GM12865 (cell line): ENCODE measurements at regions not wholly inside any gene's neighbourhood (a gene's known extent, or its start where the extent isn't known, plus 50 kb on each side); places are given as distances from the start of the nearest gene placed in this dataset.

Experiments used
- DNase-seq: peaks from one replicate; pipeline ENCODE4 v3.0.0; 2010; ENCODE audit warnings: low read depth
- H3K4me3 ChIP-seq: 2 replicates; pipeline ENCODE4 v1.5.1; 2011; ENCODE audit warnings: mild to moderate bottlenecking, low read depth, low read length, control low read depth
- CTCF ChIP-seq: IDR thresholded peaks from 2 replicates; pipeline ENCODE4 v1.5.1; 2011; ENCODE audit warnings: low read length, control low read depth, low read depth, inconsistent platforms; ENCODE audit not compliant: insufficient read depth; ENCODE audit errors: missing control alignments

- H3K4me3 ChIP-seq = no peak overlapping the region
- TF ChIP-seq CTCF = no peak
- no peak for DNase-seq
Observed at GRCh38 chr1:188065917-188066316, 1237.2 kb downstream of the PLA2G4A start.

DNA sequence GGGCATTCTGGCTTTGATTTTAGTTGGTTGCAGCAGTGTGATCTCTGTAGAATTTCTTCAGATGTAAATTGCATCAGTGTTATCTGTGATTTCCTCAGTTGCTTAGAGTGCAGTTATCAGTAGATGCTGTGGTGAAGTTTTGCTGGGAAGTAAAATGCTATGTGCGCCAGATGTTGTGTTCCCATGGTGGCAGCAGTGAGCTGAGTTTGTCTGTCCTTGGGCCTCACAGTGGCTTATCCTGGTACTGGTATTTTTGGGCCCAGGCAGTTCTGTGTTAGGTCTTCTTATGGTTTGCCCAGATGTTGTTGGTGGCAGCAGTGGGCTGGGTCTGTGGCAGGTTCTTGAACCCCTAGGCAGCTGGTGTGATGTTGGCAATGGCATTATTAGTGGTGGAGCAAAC, 1242.1 kb downstream of the PLA2G4A start:
- DNase-seq = no peak
- no peak for TF ChIP-seq CTCF
- no peak overlapping the region for H3K4me3 ChIP-seq

GRCh38 chr1:188089015-188089414, 1260.3 kb downstream of the PLA2G4A start:
- TF ChIP-seq CTCF = no peak
- H3K4me3 ChIP-seq = no peak overlapping the region
- DNase-seq = no peak

DNA sequence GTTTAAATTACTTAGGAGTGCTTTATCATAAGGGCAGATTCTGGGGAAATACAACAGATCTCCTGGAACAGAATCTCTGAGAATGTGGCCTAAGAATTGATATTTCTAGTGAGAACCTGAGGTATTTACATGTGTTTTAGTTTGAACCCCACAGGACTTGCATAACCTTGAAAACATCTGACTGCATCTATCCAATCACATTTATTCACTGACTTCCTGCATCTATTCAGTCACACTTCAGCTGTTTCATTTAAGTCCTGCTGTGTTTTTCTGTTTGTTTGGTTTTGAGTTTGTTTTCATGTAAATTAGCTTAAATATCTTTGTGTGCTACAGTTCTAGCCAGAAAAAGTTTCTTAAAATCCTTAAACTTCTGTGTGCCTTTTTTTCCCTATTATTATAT, 1260.7 kb downstream of the PLA2G4A start:
- no peak overlapping the region for H3K4me3 ChIP-seq
- TF ChIP-seq CTCF = no peak
- DNase-seq = no peak

DNA sequence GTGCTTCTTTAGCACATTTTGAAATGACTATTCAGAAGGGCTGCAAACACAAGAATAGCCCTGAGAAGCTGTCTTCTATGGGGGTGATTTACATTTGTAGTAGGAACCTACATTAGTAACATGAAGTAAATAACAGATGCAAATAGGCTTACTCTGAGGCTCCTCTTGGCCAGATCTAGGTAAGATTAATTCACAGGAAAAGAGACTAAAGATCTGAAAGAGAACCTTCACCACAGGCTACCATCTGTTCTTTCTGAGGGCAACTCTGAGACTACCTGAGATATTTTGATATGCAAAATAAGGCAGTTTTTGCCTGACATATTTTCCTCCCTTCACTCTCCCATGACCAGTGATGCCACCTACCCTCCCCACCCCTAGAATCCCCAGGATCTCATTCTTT, 1267.8 kb downstream of the PLA2G4A start:
- TF ChIP-seq CTCF = no peak
- H3K4me3 ChIP-seq = no peak overlapping the region
- peak; percentile 3 for DNase-seq

DNA sequence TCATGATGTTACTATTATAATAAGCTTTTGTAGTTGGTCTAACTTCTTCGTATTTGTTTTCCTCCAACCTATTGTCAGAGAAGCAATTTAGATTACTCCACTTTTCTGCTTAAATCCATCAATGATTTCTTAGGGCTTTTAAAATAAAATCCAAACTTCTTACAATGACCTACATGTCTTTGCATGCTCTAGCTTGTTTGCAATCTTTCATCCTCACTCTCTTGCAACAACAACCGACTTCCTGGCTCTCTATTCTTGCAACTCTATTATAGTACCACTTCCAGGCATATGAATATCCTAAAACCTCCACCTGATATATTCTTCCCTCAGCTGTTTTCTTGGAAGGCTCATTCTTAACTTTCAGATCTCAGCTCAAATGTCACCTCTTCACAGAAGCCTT, 1288.7 kb downstream of the PLA2G4A start:
- H3K4me3 ChIP-seq = no peak overlapping the region
- no peak for DNase-seq
- TF ChIP-seq CTCF = no peak

DNA sequence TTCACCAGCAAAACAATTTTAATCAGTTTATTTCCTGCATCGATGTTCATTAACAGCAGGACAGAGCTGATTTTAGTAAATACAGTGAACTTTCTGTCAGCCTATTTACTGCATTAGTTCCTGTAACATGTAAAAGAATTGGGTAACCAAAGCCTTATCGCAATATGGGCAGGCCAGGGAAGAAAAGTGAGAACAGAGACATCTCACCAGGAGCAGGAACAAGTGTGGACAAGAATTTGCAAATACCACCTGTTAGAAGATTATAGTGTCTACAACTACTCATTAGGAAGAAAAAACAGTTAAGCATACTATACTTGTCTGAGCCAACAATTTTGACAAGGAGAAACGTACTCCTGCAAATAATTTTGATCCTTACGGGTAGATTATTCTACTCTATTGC, 1293.9 kb downstream of the PLA2G4A start:
- DNase-seq = no peak
- TF ChIP-seq CTCF = no peak
- H3K4me3 ChIP-seq = no peak overlapping the region
